NCI-H2029 (cell line): ENCODE measurements at regions not wholly inside any gene's neighbourhood (a gene's known extent, or its start where the extent isn't known, plus 50 kb on each side); places are given as distances from the start of the nearest gene placed in this dataset.
"Not testable (repeated sequence)": the region's sequence is repeated elsewhere in the genome, so short reads cannot be mapped to it uniquely, and the experiment has no call there.

ENCODE experiments used
- DNase-seq: peaks from one replicate; lab custom pipeline; 2025; lab: John Stamatoyannopoulos, UW

- no peak for DNase-seq
Observed at GRCh38 chr18:43961722-43962121, 684.4 kb upstream of the SYT4 start.

- DNase-seq = no peak
Observed at GRCh38 chr18:43964666-43965065, 687.4 kb upstream of the SYT4 start.

- no peak for DNase-seq
Observed at GRCh38 chr18:43965691-43966090, 688.4 kb upstream of the SYT4 start.

DNA sequence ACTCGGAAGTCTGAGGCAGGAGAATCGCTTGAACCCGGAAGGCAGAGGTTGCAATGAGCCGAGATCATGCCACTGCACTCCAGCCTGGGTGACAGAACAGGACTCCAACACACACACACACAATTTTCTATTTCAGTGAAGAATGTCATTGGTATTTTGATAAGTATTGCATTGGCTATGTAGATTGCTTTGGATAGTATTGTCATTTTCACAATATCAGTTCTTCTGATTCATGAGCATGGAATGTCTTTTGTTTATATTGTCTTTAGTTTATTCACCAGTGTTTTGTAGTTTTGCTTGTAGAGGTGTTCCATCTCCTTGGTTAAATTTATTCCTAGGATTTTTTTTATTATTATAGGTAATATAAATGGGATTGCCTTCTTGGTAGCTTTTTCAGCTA is 693.4 kb upstream of the SYT4 start:
- DNase-seq = no peak

- no peak for DNase-seq
Observed at GRCh38 chr18:43978174-43978573, 700.9 kb upstream of the SYT4 start.

DNA sequence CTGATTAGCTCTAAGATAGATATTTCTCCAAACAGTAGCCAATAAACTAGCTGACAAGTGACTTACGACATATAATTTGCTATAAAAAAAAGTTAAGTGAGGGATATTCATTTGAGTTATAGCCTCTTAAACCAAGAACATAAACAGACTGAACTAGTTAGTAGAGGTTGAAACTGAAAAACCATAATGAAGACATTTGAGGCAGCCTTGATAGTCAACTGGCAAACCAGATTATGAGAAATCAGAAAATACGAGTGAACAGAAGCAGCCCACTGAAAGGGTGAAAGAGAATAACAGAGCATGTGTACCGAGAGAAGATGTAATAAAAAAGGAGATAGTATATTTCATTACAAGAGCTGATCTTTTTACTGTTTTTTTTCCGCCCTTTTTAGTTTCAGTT is 698.1 kb upstream of the SETBP1 start:
- no peak for DNase-seq

- DNase-seq = not testable (repeated sequence)
Observed at GRCh38 chr18:43987061-43987460, 693.6 kb upstream of the SETBP1 start.

DNA sequence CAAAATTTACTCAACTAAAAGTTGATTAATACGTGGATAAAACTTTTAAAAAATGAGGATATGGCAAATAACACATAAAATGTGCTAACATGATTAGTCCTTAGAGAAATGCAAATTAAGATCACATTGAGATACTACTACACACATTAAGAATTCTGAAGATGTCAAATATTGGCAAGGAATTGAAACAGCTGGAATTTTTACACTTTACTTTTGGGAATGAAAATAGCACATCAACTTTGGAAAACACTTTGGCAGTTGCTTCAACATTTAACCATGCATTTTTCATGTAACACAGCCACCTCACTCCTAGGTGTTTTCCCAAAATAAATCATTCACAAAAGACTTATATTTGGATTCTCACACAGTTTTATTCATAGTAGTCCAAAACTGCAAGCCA is 687.9 kb upstream of the SETBP1 start:
- no peak for DNase-seq

- DNase-seq = no peak
Observed at GRCh38 chr18:43994381-43994780, 686.3 kb upstream of the SETBP1 start.

GRCh38 chr18:44013871-44014270 is 666.8 kb upstream of the SETBP1 start:
- DNase-seq = no peak

GRCh38 chr18:44025421-44025820 is 655.3 kb upstream of the SETBP1 start:
- DNase-seq = no peak

DNA sequence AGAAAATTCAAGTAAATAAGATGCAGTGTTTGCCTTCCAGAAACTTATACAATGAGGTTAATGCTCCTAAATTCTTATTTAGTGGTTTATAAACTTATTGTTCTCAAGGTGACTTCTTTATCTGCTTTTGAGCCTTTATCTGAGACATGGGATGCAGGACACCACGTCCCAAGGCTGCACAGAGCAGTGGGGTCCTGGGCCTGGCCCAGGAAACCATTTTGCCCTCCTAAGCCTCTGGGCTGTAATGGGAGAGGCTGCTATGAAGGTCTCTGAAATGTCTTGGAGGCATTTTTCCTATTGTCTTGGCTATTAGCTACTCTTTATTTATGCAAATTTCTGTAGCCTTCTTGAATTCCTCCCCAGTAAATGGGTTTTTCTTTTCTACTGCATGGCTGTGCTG is 652.6 kb upstream of the SETBP1 start:
- DNase-seq = no peak

DNA sequence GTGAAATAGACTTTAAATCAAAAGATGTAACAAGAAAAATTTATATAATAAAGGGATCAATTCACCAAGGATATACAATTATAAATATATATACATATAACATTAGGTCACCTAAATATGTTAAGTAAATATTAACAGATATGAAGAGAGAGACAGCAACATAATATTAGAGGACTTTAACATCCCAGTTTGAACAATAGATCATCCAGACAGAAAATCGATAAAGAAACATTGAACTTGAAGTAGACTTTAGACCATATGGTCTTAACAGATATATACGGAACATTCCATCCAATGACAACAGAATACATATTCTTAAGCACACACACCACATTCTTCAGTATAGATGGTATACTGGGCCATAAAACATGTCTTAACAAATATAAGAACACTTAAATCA is 649.6 kb upstream of the SETBP1 start:
- no peak for DNase-seq

- no peak for DNase-seq
Observed at GRCh38 chr18:44033144-44033701, 647.5 kb upstream of the SETBP1 start.

DNA sequence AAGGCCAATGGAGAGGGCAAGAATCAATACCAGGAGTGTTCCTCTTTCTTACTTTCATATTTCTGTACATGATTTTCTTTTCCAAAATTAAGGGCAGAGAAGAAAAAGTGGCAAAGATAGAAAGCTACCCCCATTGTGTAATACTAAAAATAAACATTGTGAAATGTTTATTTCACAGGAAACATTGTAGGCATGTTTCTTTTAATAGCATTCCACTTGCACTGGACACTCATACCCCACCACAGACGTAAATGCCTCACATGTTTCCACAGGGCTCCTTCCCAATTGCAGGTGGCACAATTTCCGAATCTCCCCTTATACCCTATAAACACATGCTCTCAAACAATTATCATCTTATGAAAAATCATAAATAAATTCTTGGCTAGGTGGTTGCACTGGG is 645.1 kb upstream of the SETBP1 start:
- DNase-seq = no peak

GRCh38 chr18:44036501-44036900 is 644.2 kb upstream of the SETBP1 start:
- DNase-seq = no peak

GRCh38 chr18:44039216-44039615 is 641.5 kb upstream of the SETBP1 start:
- DNase-seq = no peak

- DNase-seq = no peak
Observed at GRCh38 chr18:44039826-44040225, 640.9 kb upstream of the SETBP1 start.

GRCh38 chr18:44041553-44041952 is 639.1 kb upstream of the SETBP1 start:
- no peak for DNase-seq

GRCh38 chr18:44041961-44042360 is 638.7 kb upstream of the SETBP1 start:
- no peak for DNase-seq

- DNase-seq = no peak
Observed at GRCh38 chr18:44046376-44046975, 634.2 kb upstream of the SETBP1 start.

- DNase-seq = no peak
Observed at GRCh38 chr18:44047585-44047984, 633.1 kb upstream of the SETBP1 start.

GRCh38 chr18:44048435-44048834 is 632.3 kb upstream of the SETBP1 start:
- no peak for DNase-seq

DNA sequence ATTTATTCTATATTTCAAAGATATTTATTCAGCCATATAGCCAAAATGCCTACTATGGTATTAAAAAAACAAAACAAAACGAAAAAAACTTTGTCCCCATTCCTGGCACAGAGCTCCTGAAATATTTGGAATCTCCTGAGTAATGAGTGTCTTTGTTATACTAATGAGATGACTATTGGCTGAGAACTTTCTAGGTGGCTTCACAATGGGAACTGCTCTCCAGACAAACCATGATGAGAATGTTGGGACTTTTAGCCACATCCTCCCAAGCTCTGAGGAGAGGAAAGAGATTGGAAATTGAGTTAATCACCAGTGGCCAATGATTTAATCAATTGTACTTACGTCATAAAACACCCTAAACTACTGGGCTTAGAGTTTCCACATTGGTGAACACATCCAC is 631.8 kb upstream of the SETBP1 start:
- no peak for DNase-seq
